22Rv1 (cell line): ENCODE measurements at regions not wholly inside any gene's neighbourhood (a gene's known extent, or its start where the extent isn't known, plus 50 kb on each side); places are given as distances from the start of the nearest gene placed in this dataset.

Experiments
- H3K27ac ChIP-seq: fragments of 450-650 bp; 2 replicates; pipeline ENCODE4 v1.5.1; 2017
- CTCF ChIP-seq: fragments of 450-650 bp; IDR thresholded peaks from 2 replicates; pipeline ENCODE4 v1.5.1; 2017; ENCODE audit warnings: mild to moderate bottlenecking
- ZFX ChIP-seq: fragments of 450-650 bp; IDR thresholded peaks from 2 replicates; pipeline ENCODE4 v1.6.1; 2017; ENCODE audit warnings: antibody characterized with exemption, borderline replicate concordance

DNA sequence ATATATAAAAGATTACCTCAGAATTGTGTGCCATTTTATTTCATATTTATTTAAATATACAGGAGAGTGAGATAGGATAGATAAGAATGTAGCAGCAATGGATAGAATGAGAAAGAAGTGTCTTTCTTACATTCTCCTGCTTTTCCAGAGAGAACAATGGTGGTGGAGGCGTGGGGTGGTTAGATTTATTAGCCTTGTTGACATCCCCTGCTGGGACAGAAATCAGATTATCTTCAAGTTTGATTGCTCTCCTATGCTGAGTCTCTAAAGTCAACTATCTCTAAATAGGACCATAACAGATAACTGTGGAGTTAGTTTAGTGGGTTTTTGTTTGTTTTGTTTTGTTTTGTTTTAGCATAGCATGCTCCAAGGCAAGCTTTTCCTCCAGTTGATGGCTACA, 397.6 kb downstream of the LRFN5 start:
- H3K27ac ChIP-seq = no peak overlapping the region
- TF ChIP-seq ZFX (no peak), CTCF (no peak)

- TF ChIP-seq ZFX = no peak
- H3K27ac ChIP-seq = no peak overlapping the region
These were observed 395.5 kb downstream of the LRFN5 start for GRCh38 chr14:42002141-42002540.

DNA sequence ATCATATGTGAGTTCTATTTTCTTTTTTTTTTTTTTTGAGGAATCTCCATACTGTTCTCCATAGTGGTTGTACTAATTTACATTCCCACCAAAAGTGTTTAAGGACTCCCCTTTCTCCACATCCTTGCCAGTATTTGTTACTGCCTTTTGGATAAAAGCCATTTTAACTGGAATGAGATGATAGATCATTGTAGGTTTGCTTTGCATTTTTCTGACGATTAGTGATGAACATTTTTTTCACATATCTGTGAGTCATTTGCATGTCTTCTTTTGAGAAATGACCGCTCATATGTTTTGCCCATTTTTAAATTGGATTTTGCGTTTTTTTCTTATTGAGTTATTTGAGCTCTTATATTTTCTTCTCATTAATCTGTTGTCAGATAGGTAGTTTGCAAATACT, 394.8 kb downstream of the LRFN5 start:
- no peak for TF ChIP-seq ZFX
- no peak for TF ChIP-seq CTCF

DNA sequence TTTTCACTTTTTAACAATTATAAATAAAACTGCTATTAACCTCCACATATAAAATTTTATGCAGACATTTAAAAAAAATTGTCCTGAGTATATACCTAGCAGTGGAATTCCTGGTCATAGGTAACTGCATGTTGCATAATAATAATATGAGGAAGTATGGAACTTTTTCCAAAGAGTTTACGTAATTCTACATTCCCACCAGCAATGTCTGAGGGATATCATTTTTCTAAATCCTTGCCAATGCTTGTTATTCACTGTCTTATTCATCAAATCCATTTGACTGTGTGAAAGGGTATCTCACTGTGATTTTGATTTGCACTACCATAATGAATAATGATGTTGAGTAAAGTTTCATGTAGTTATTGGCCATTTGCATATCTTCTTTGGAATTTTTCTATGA, 393.8 kb downstream of the LRFN5 start:
- no peak for TF ChIP-seq ZFX
- no peak for TF ChIP-seq CTCF
- H3K27ac ChIP-seq = no peak overlapping the region

More for the DNA sequence above, 394.8 kb downstream of the LRFN5 start:
- no peak overlapping the region for H3K27ac ChIP-seq

DNA sequence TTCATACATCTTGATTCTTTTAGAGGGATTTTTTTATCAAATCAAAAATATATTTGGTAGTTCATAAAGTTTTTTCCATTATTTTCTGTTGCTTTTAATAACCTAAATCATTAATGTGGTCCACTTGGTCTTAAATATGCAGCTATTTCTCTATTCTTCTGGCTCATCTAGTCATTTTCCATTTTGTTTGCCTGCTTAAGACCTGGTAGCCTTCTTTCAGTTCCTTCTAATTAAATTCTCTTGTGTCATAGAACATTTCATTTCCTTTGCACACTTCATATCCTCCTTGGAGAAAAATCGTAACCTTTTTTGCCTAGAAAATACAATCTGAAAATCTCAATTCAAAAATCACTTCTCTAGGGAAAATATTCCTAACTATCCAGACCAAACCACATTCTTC, 387.0 kb downstream of the LRFN5 start:
- TF ChIP-seq CTCF = no peak
- no peak for TF ChIP-seq ZFX
- H3K27ac ChIP-seq = no peak overlapping the region

DNA sequence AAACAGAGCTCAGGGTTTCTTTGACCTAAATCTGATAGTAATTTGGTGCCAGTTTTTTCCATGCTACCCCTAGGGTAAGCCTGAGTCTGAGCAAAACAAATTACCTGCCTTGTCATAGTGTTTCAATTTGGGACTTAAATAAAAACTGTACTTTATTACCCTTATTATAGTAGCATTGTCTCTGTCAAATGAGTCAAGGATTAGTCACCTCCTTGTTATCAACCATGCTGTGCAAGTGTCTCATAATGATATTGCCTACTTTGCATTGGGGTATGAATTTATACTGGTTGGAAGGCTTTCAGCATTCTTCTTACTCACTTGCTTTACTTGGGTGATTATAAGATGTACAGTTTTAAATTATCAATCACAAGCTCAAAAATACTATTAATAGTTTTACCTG, 380.0 kb downstream of the LRFN5 start:
- no peak for TF ChIP-seq CTCF
- no peak for TF ChIP-seq ZFX
- no peak overlapping the region for H3K27ac ChIP-seq

DNA sequence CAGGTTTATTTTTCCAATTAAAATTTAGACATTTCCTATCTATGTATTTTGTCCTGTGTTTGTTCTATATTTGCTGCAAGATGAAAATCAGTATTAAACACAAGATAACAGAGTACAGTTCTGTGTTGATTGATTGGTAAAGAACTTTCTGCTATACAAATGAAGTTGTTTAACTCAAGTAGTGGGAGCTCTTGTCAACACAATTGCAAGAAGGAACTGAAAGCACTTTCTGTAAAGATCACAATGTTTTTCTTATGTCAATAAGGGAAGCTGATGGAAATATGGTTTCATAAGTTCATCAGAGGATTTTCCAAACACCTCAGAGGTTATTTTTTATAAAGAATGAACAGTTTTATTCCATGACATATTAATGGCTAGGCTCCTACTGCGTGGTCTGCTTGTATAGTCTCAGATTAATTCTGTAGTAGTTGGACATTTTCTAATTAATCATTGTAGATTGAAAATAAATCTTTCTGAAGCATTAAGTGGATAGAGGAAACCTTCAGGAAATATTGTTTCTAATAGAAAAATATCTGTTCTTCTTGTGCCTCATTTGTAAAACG, 379.5 kb downstream of the LRFN5 start:
- TF ChIP-seq CTCF = no peak
- TF ChIP-seq ZFX = no peak
- no peak overlapping the region for H3K27ac ChIP-seq

- H3K27ac ChIP-seq = no peak overlapping the region
- no peak for TF ChIP-seq ZFX
- TF ChIP-seq CTCF = no peak
These were observed 366.5 kb downstream of the LRFN5 start for GRCh38 chr14:41973178-41973577.
